ENCODE measurements at regions not wholly inside any gene's neighbourhood (a gene's known extent, or its start where the extent isn't known, plus 50 kb on each side); places are given as distances from the start of the nearest gene placed in this dataset.
"Not testable (repeated sequence)": the region's sequence is repeated elsewhere in the genome, so short reads cannot be mapped to it uniquely, and the experiment has no call there.

- no peak overlapping the region for H3K4me3 Mint-ChIP-seq
- no peaks in the 10 kb centered on the region for H3K27me3 Mint-ChIP-seq
- peaks cover 15% of the 10 kb centered on the region for H3K9me3 Mint-ChIP-seq
- H3K36me3 Mint-ChIP-seq (ENCODE audit: low read depth), result no peaks in the 10 kb centered on the region
- no peak overlapping the region for H3K27ac Mint-ChIP-seq
- H3K4me1 Mint-ChIP-seq (ENCODE audit: low read depth), result no peaks in the 10 kb centered on the region
- intact Hi-C loops (cut with micrococcal nuclease), result no loop called here
Measured at GRCh38 chr18:41899535-41899934, 55.5 kb upstream of the PIK3C3 start.

GRCh38 chr18:41893432-41893831 is 61.6 kb upstream of the PIK3C3 start:
- Mint-ChIP-seq H3K4me1 (ENCODE audit: low read depth) (no peaks in the 10 kb centered on the region), H3K36me3 (ENCODE audit: low read depth) (no peaks in the 10 kb centered on the region)

GRCh38 chr18:41887100-41887499 is 67.9 kb upstream of the PIK3C3 start:
- Mint-ChIP-seq H3K9me3 (no peaks in the 10 kb centered on the region), H3K27ac (no peak overlapping the region)

More at GRCh38 chr18:41893432-41893831, 61.6 kb upstream of the PIK3C3 start:
- Mint-ChIP-seq H3K9me3 (peaks cover 15% of the 10 kb centered on the region), H3K4me3 (no peak overlapping the region), H3K27me3 (no peaks in the 10 kb centered on the region), H3K27ac (no peak overlapping the region)
- intact Hi-C loops (cut with micrococcal nuclease), result no loop called here

GRCh38 chr18:41886126-41886807 is 68.8 kb upstream of the PIK3C3 start:
- intact Hi-C loops (cut with micrococcal nuclease), result no loop called here
- Mint-ChIP-seq H3K9me3 (no peaks in the 10 kb centered on the region), H3K27ac (no peak overlapping the region), H3K36me3 (ENCODE audit: low read depth) (no peaks in the 10 kb centered on the region), H3K4me3 (no peak overlapping the region), H3K4me1 (ENCODE audit: low read depth) (no peaks in the 10 kb centered on the region), H3K27me3 (no peaks in the 10 kb centered on the region)

More at GRCh38 chr18:41887100-41887499, 67.9 kb upstream of the PIK3C3 start:
- Mint-ChIP-seq H3K4me3 (no peak overlapping the region), H3K27me3 (no peaks in the 10 kb centered on the region), H3K4me1 (ENCODE audit: low read depth) (no peaks in the 10 kb centered on the region), H3K36me3 (ENCODE audit: low read depth) (no peaks in the 10 kb centered on the region)
- intact Hi-C loops (cut with micrococcal nuclease), result no loop called here

GRCh38 chr18:41881285-41881684 is 73.7 kb upstream of the PIK3C3 start:
- intact Hi-C loops (cut with micrococcal nuclease), result no loop called here
- no peak overlapping the region for H3K4me3 Mint-ChIP-seq
- no peaks in the 10 kb centered on the region for H3K27me3 Mint-ChIP-seq
- H3K9me3 Mint-ChIP-seq, result no peaks in the 10 kb centered on the region
- H3K27ac Mint-ChIP-seq, result no peak overlapping the region
- H3K36me3 Mint-ChIP-seq (ENCODE audit: low read depth), result no peaks in the 10 kb centered on the region
- no peaks in the 10 kb centered on the region for H3K4me1 Mint-ChIP-seq (ENCODE audit: low read depth)

- Mint-ChIP-seq H3K27me3 (no peaks in the 10 kb centered on the region), H3K4me1 (ENCODE audit: low read depth) (no peaks in the 10 kb centered on the region), H3K4me3 (no peak overlapping the region), H3K9me3 (no peaks in the 10 kb centered on the region), H3K36me3 (ENCODE audit: low read depth) (no peaks in the 10 kb centered on the region), H3K27ac (no peak overlapping the region)
- intact Hi-C loops (cut with micrococcal nuclease), result no loop called here
Measured at GRCh38 chr18:41879256-41879655, 75.8 kb upstream of the PIK3C3 start.

GRCh38 chr18:41875094-41875780 is 79.8 kb upstream of the PIK3C3 start:
- Mint-ChIP-seq H3K4me1 (ENCODE audit: low read depth) (no peaks in the 10 kb centered on the region), H3K4me3 (no peak overlapping the region), H3K27me3 (no peaks in the 10 kb centered on the region), H3K36me3 (ENCODE audit: low read depth) (no peaks in the 10 kb centered on the region), H3K9me3 (no peaks in the 10 kb centered on the region), H3K27ac (no peak overlapping the region)
- intact Hi-C loops (cut with micrococcal nuclease), result no loop called here

GRCh38 chr18:41873730-41874129 is 81.3 kb upstream of the PIK3C3 start:
- no peaks in the 10 kb centered on the region for H3K4me1 Mint-ChIP-seq (ENCODE audit: low read depth)
- H3K27ac Mint-ChIP-seq, result no peak overlapping the region
- intact Hi-C loops (cut with micrococcal nuclease), result no loop called here
- H3K4me3 Mint-ChIP-seq, result no peak overlapping the region
- no peaks in the 10 kb centered on the region for H3K36me3 Mint-ChIP-seq (ENCODE audit: low read depth)
- no peaks in the 10 kb centered on the region for H3K9me3 Mint-ChIP-seq
- H3K27me3 Mint-ChIP-seq, result no peaks in the 10 kb centered on the region

- H3K4me1 Mint-ChIP-seq (ENCODE audit: low read depth), result no peaks in the 10 kb centered on the region
- H3K36me3 Mint-ChIP-seq (ENCODE audit: low read depth), result no peaks in the 10 kb centered on the region
- H3K4me3 Mint-ChIP-seq, result no peak overlapping the region
- H3K27me3 Mint-ChIP-seq, result no peaks in the 10 kb centered on the region
- no peaks in the 10 kb centered on the region for H3K9me3 Mint-ChIP-seq
- H3K27ac Mint-ChIP-seq, result no peak overlapping the region
- intact Hi-C loops (cut with micrococcal nuclease), result no loop called here
Measured at GRCh38 chr18:41872206-41872605, 82.8 kb upstream of the PIK3C3 start.

GRCh38 chr18:41871229-41872000 is 83.6 kb upstream of the PIK3C3 start:
- H3K4me1 Mint-ChIP-seq (ENCODE audit: low read depth), result no peaks in the 10 kb centered on the region
- no peak overlapping the region for H3K27ac Mint-ChIP-seq
- H3K36me3 Mint-ChIP-seq (ENCODE audit: low read depth), result no peaks in the 10 kb centered on the region
- H3K9me3 Mint-ChIP-seq, result no peaks in the 10 kb centered on the region
- no peaks in the 10 kb centered on the region for H3K27me3 Mint-ChIP-seq
- intact Hi-C loops (cut with micrococcal nuclease), result no loop called here
- H3K4me3 Mint-ChIP-seq, result no peak overlapping the region

- Mint-ChIP-seq H3K27ac (no peak overlapping the region), H3K4me3 (no peak overlapping the region), H3K4me1 (ENCODE audit: low read depth) (no peaks in the 10 kb centered on the region), H3K27me3 (no peaks in the 10 kb centered on the region), H3K9me3 (no peaks in the 10 kb centered on the region), H3K36me3 (ENCODE audit: low read depth) (no peaks in the 10 kb centered on the region)
- intact Hi-C loops (cut with micrococcal nuclease), result no loop called here
Measured at GRCh38 chr18:41870817-41871216, 84.2 kb upstream of the PIK3C3 start.

GRCh38 chr18:41870191-41870590 is 84.8 kb upstream of the PIK3C3 start:
- H3K27me3 Mint-ChIP-seq, result no peaks in the 10 kb centered on the region
- H3K36me3 Mint-ChIP-seq (ENCODE audit: low read depth), result no peaks in the 10 kb centered on the region
- H3K27ac Mint-ChIP-seq, result no peak overlapping the region
- no peaks in the 10 kb centered on the region for H3K4me1 Mint-ChIP-seq (ENCODE audit: low read depth)
- intact Hi-C loops (cut with micrococcal nuclease), result no loop called here
- no peak overlapping the region for H3K4me3 Mint-ChIP-seq
- no peaks in the 10 kb centered on the region for H3K9me3 Mint-ChIP-seq

GRCh38 chr18:41865796-41866195 is 89.2 kb upstream of the PIK3C3 start:
- H3K27ac Mint-ChIP-seq; H3K4me3 Mint-ChIP-seq; H3K4me1 Mint-ChIP-seq (ENCODE audit: low read depth); H3K27me3 Mint-ChIP-seq; H3K36me3 Mint-ChIP-seq (ENCODE audit: low read depth); H3K9me3 Mint-ChIP-seq; intact Hi-C loops (cut with micrococcal nuclease): not testable (repeated sequence)

- H3K27me3 Mint-ChIP-seq, result peaks cover 2% of the 10 kb centered on the region
- no peaks in the 10 kb centered on the region for H3K9me3 Mint-ChIP-seq
- no peaks in the 10 kb centered on the region for H3K36me3 Mint-ChIP-seq (ENCODE audit: low read depth)
- no peak overlapping the region for H3K27ac Mint-ChIP-seq
- intact Hi-C loops (cut with micrococcal nuclease), result no loop called here
- no peaks in the 10 kb centered on the region for H3K4me1 Mint-ChIP-seq (ENCODE audit: low read depth)
- H3K4me3 Mint-ChIP-seq, result no peak overlapping the region
Measured at GRCh38 chr18:41864216-41864615, 90.8 kb upstream of the PIK3C3 start.

All from dendritic cell treated with granulocyte-macrophage colony-stimulating factor and Interleukin-4, amounts not matched to agents 40 ng/mL and 50 ng/mL, for 4 days (primary cell).